C4-2B (cell line): ENCODE measurements at regions not wholly inside any gene's neighbourhood (a gene's known extent, or its start where the extent isn't known, plus 50 kb on each side); places are given as distances from the start of the nearest gene placed in this dataset.

Source experiments
- ZFX ChIP-seq: fragments of 450-650 bp; IDR thresholded peaks from 2 replicates; pipeline ENCODE4 v1.6.1; 2017
- TF ChIP-seq, protein P1 (sequence below): fragments of 450-650 bp; conservative IDR thresholded peaks from 2 replicates; pipeline ENCODE4 v1.5.1; 2017; ENCODE audit warnings: mild to moderate bottlenecking

DNA sequence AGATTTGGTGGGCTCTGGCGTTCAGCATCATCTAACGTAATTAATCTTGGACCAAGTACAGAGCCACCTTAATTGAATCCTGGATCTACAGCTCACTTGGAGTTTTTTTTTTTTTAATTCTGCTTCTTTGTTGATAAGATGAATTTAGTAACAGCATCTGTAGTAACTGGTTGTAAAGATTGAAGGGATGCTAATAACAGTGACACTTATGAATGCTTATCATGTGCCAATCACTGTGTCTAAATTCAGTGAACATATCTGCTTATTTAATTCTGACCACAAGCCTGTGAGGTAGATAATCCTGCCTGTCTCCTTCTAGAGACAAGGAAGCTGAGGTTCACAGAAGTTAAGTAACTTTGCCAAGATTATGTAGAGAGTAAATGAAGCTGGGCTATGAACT lies 408.0 kb downstream of the RWDD3 start:
- TF ChIP-seq, protein P1, sequence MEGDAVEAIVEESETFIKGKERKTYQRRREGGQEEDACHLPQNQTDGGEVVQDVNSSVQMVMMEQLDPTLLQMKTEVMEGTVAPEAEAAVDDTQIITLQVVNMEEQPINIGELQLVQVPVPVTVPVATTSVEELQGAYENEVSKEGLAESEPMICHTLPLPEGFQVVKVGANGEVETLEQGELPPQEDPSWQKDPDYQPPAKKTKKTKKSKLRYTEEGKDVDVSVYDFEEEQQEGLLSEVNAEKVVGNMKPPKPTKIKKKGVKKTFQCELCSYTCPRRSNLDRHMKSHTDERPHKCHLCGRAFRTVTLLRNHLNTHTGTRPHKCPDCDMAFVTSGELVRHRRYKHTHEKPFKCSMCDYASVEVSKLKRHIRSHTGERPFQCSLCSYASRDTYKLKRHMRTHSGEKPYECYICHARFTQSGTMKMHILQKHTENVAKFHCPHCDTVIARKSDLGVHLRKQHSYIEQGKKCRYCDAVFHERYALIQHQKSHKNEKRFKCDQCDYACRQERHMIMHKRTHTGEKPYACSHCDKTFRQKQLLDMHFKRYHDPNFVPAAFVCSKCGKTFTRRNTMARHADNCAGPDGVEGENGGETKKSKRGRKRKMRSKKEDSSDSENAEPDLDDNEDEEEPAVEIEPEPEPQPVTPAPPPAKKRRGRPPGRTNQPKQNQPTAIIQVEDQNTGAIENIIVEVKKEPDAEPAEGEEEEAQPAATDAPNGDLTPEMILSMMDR, result no peak
- TF ChIP-seq ZFX, result no peak
